ENCODE measurements at regions not wholly inside any gene's neighbourhood (a gene's known extent, or its start where the extent isn't known, plus 50 kb on each side); places are given as distances from the start of the nearest gene placed in this dataset.

GRCh38 chr11:13896175-13896980 is 66.1 kb upstream of the SPON1 start:
- TF ChIP-seq, protein P1, sequence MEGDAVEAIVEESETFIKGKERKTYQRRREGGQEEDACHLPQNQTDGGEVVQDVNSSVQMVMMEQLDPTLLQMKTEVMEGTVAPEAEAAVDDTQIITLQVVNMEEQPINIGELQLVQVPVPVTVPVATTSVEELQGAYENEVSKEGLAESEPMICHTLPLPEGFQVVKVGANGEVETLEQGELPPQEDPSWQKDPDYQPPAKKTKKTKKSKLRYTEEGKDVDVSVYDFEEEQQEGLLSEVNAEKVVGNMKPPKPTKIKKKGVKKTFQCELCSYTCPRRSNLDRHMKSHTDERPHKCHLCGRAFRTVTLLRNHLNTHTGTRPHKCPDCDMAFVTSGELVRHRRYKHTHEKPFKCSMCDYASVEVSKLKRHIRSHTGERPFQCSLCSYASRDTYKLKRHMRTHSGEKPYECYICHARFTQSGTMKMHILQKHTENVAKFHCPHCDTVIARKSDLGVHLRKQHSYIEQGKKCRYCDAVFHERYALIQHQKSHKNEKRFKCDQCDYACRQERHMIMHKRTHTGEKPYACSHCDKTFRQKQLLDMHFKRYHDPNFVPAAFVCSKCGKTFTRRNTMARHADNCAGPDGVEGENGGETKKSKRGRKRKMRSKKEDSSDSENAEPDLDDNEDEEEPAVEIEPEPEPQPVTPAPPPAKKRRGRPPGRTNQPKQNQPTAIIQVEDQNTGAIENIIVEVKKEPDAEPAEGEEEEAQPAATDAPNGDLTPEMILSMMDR (IDR thresholded peaks at IDR 0.05): no peak
- TF ChIP-seq POLR2A (IDR thresholded peaks at IDR 0.05): no peak
